ENCODE measurements at regions not wholly inside any gene's neighbourhood (a gene's known extent, or its start where the extent isn't known, plus 50 kb on each side); places are given as distances from the start of the nearest gene placed in this dataset.

GRCh38 chr3:146672941-146673340 is 67.8 kb upstream of the PLSCR5 start:
- H3K4me3 ChIP-seq (ENCODE audit: control insufficient read depth, low read depth, low read length) = no peak overlapping the region
- TF ChIP-seq, protein P1, sequence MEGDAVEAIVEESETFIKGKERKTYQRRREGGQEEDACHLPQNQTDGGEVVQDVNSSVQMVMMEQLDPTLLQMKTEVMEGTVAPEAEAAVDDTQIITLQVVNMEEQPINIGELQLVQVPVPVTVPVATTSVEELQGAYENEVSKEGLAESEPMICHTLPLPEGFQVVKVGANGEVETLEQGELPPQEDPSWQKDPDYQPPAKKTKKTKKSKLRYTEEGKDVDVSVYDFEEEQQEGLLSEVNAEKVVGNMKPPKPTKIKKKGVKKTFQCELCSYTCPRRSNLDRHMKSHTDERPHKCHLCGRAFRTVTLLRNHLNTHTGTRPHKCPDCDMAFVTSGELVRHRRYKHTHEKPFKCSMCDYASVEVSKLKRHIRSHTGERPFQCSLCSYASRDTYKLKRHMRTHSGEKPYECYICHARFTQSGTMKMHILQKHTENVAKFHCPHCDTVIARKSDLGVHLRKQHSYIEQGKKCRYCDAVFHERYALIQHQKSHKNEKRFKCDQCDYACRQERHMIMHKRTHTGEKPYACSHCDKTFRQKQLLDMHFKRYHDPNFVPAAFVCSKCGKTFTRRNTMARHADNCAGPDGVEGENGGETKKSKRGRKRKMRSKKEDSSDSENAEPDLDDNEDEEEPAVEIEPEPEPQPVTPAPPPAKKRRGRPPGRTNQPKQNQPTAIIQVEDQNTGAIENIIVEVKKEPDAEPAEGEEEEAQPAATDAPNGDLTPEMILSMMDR (IDR thresholded peaks at IDR 0.05; ENCODE audit: control insufficient read depth, insufficient read depth, low read depth, low read length, missing control alignments) = no peak
- no peak for DNase-seq (ENCODE audit: low read depth)

DNA sequence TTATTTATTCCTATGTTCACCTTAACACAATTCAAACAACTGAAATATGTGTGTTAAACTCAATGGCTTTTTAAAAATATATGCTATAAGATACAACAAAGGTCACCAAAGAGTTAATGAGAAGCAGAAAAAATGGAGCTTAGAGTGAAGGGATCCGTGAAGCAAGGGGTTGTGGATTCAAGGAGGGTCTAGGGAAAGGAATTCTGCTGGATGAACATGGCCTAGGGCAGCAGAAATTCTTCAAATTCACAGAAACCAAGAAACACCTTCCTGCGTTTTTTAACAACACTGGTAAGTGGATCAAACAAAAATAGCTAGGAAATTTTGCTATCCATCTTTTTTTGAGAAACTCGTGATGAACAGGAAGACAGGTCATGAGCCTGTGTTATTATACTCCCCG is 59.3 kb upstream of the PLSCR5 start:
- TF ChIP-seq, protein P1 (IDR thresholded peaks at IDR 0.05; ENCODE audit: control insufficient read depth, insufficient read depth, low read depth, low read length, missing control alignments) = no peak
- no peak overlapping the region for H3K4me3 ChIP-seq (ENCODE audit: control insufficient read depth, low read depth, low read length)
- DNase-seq (ENCODE audit: low read depth) = no peak

DNA sequence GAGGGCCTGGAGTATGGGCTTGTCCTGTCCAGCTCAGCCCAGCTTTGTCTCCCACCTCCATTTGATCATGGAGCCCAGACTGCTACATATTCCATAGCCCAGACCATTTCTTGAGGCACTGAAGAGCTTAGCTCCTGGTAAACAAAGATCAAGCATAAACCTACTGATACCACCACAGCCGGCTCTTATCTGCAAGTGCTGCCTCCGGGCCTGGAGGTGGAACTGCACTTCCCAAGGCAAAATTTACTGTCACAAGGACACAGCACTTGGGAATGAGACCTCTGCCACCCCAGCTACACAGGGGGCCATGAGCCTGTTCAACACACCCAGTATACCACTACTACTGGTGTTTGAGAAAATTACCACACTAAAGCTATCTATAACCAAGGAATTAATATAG is 53.7 kb upstream of the PLSCR5 start:
- no peak for DNase-seq (ENCODE audit: low read depth)
- no peak overlapping the region for H3K4me3 ChIP-seq (ENCODE audit: control insufficient read depth, low read depth, low read length)
- TF ChIP-seq, protein P1 (IDR thresholded peaks at IDR 0.05; ENCODE audit: control insufficient read depth, insufficient read depth, low read depth, low read length, missing control alignments) = no peak

- TF ChIP-seq, protein P1 (IDR thresholded peaks at IDR 0.05; ENCODE audit: control insufficient read depth, insufficient read depth, low read depth, low read length, missing control alignments) = no peak
- H3K4me3 ChIP-seq (ENCODE audit: control insufficient read depth, low read depth, low read length) = no peak overlapping the region
Measured at GRCh38 chr3:146655333-146655996, 50.3 kb upstream of the PLSCR5 start.

More at GRCh38 chr3:146655333-146655996, 50.3 kb upstream of the PLSCR5 start:
- no peak for DNase-seq (ENCODE audit: low read depth)
